AG20443 (cell line): ENCODE measurements at regions not wholly inside any gene's neighbourhood (a gene's known extent, or its start where the extent isn't known, plus 50 kb on each side); places are given as distances from the start of the nearest gene placed in this dataset.
A peak's percentile ranks its signal among the peaks of the same experiment; 100 is the strongest.

Experiments used
- DNase-seq: peaks from one replicate; pipeline ENCODE4 v3.0.0; 2012; ENCODE audit warnings: low spot score, mixed read lengths

DNA sequence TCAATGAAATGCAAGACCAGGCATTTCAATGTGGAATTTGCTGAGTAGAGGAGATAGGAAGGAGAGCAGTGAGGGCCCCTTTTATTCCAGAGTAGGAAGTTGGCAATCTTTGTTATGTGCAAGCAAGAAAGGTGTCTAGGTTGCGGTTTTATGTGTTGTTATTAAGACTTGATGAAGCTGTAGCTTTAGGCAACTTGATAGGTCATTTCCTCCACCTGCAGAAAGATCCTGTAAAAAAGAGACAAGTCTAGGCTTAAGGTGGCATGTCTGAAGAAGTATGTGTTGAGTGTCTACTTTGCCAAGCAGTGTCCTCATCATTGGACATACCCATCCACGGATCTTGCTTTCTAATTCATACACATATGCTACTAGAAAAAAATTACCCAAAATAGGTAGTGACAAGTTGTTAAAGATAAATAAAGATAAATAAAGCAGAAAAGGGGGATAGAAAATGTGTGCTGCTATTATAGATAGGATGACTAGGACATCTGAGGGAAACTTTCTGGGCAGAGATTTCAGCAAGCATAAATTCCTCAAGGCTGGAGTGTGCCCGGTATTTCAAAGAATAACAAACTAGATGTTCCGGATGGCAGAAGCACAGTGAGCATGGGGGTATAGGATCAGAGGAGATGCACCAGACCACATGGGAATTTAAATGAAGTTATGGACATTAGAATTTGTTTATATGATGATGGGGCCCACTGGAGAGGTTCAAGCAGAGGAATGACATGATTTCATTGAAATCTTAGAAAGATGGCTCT lies 335.0 kb downstream of the TGFB2 start:
- DNase-seq = no peak

DNA sequence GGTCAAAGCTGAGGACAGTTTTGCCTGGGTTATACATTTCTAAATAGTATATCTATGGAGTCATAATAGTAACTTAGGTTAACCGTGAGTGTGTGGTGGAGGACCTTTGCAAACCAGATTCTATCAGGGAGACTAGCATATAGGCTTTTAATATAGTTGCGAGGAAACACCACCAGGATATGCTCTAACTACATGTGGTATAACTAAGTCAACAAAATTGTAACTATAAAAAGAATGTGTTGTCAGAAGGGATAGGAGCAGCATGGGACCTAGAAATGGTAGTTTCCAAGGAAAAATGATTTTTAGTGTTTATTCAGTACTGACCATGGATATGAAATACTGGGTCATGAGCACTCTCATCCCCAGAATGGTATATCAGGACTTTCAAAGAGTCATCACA lies 338.1 kb downstream of the TGFB2 start:
- DNase-seq = no peak

DNA sequence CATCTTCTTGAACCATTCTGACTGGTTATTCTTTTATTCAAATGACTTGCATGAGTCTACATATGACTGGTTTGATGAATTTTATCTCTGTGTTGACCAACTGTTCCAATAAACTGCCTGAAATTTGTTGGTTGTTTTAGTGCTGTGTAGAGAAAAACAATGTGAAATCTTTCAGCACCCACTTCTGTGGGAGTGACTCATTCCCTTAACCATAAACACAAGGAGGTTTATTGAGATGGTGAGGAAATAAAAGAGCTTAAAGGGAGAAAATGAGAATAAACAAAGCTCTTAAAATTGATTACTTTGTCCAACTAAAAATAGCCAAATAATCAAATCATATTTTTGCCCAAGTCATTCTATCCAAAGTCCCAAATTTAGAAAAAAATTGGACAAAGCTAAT lies 341.1 kb downstream of the TGFB2 start:
- peak; percentile 47 for DNase-seq

DNA sequence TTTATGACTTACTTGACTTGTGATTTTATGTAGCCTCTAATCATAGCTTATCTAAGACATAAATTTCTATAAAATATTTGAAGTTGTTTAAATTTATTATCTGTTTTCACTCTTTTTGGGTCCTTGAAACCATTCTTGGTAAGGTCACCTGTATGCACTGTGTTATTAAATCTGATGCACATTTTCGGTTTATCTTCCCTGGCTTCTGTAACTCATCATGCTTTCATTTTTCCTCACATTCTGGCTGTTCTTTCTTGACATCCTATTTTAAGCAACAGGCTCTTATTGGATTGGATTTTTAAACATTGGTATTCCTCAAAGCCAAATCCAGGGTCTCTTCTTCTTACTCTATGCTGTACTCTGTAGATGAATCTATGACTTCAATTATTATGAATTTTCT lies 341.6 kb downstream of the TGFB2 start:
- DNase-seq = no peak

DNA sequence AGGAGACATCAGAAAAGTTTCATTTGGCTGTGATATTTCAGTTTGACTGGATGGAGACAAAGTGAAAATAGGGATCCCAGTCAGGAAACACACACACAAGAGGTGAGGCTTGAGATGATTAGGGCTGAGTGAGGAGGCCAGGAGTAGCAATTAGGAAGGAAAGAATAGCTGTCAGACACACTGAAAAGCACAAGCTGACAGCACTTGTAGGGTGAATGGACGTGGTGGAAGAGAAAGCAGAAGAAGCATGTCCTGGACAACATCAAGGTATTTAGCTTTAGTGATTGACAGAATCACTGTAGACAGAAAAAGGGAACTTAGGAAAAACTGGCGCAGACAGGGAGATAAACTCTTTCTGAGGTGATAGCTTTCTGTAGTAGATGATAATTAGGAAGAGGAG lies 347.7 kb downstream of the TGFB2 start:
- DNase-seq = no peak

DNA sequence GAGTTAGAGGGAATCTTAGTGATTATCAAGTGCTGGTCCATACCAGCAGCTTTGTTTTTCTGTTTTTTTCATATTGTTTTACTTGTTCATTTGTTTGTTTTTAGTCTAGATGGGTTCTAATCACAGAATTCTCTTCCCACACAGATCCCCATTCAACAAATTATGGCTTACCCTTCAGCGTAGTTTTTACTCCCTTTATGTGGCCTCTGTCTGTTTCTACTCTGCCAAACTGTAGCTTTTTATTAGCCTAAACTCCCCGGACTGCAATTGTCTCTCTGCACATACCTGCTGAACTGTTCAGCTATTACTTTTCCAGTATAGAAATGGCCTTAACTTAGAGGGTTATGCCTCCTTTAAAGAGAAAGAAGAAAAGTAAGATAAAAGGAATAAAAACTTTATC lies 348.5 kb downstream of the TGFB2 start:
- no peak for DNase-seq

DNA sequence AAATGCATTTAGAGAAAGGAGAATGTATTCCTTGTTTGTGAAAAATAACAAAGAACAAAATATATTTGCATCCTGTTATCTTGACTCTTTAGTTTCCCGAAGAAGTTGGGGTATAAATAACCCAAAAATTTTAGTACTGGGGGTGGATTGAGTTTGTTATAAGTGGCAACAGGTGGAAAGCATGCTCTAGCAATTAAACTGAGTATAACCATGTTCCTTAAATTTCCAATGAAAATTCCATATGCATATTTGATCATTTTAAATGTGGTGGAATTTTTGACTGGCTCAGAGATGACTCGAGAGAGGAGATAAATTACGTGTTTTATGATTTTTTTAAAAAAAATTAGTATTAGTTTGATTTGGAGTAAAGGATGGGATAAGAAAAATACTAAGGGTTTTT lies 348.9 kb downstream of the TGFB2 start:
- no peak for DNase-seq

DNA sequence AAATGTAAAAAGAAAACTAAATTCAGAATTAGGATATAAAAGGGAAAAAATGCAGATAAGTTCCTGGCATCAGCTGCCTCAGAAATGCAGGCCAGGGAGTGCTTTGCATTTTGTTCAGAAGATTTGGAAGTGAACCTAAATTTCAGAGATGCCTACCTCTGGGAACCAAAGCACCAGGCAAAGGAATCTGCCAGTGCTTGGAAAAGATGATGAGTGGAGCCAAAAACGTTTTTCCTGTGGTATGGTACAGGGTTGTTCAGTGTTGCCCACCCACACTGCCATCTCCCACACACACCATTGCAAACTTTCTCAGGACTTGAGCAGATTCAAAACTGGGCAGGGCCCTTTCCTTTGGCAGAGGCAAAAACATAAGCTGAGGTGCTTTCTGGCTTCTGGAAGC lies 349.5 kb downstream of the TGFB2 start:
- DNase-seq = no peak

DNA sequence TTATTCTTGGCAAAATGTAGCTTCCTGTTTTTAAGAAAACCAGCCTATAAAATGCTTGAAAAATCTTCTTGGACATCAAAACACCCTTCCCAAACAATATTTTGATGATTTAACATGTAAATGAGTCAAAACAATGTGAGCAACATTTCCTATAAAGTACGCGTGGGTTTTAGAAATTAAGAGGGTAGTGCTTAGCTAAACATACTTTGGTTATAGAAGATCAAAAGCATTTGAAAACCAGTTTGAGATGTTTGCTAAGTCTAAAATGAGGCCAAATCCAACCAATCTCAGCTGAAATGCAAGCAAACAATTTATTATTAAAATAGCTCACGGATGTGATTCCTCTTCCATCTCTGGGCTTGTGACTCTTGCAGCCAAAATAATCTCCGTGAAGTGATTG lies 350.4 kb downstream of the TGFB2 start:
- DNase-seq = no peak

DNA sequence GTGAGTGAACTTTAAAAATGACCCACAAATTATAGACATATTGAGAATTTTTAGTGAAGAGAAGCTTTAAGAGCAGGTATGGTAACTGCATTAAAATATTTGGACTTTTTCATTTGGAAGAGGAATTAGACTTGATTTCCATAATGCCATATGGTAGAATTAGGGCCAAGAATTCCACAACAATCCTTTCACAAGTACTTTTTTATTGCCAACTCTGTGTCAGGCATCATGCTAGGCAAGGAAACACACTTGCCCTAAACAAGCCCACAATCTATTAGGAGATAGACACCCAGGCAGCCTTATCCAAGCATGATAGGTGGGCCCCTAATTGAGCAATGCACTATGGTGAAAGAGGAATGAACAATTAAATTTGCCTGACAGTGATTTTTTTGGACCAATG lies 353.0 kb downstream of the TGFB2 start:
- DNase-seq = no peak

DNA sequence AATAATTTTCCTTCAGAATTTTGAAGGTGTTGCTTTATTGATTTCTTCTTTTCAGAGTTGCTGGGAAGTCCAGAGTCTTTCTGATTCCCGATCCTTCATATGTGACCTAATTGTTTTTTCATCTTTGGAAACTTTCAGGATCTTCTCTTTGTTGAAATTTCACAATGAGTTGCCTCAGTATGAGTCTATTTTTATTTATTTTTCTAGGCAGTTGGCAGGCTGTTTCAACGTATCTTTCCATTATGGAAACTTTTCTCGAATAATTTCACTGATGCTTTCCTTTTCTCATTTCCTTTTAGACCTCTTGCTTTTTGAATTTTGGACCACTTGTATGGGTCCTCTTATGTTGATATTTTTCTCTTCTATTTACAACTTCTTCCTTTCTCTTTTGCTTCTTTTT lies 354.3 kb downstream of the TGFB2 start:
- DNase-seq = no peak

DNA sequence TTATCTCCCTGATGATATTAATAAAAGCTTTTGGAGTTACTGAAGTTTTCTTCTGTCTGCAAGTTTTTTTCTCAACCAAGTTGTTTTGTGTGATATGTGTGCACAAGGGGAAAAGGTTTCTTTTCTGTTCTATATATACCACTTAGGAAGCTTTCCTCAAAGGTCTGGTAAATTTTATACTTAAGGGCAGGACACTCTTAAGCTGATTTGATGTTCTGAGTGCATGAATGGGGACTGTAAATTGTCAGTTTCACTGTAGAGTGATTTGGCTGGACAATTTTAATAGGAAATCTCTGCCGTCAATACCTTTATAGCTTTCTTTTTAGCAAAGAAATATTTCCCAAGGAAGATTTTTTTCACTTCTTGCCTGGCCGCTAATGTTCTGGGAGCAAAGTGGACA lies 354.7 kb downstream of the TGFB2 start:
- no peak for DNase-seq

DNA sequence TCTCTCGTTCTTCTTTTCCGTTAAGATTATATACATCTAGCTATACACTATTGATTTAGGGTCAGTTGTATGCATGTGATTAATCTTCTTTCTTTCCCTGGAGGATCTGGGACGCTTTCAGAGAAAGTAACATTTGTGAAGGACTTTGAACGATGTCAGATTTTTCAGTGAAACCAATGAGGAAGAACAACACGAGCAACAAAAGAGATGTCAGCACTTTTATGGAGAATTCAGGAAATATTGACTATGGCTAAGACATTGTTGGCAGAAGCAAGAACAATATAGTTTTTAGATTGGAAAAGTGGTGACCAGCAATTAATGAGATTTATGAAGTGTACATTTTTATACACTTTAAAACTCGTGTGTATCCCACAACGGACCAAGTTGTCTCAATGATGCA lies 355.5 kb downstream of the TGFB2 start:
- no peak for DNase-seq

DNA sequence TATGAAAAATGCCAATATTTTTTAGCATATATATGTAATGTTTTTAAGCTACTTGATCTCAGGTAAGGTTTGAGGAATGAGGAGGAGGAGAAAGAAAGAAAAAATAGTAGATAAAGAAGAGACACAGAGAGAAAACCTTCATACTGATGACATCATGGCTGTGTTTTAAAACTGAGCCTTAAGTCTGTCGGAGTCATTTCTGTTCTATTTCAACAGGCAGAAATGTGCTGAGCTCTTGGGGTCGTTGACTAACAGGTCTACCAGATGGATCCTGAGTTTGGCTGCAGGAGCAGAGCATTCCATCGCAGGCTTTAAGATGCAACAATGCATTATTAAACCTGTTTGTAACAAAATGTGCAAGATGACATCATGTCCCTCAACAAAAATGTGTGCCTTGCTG lies 356.0 kb downstream of the TGFB2 start:
- DNase-seq = no peak

DNA sequence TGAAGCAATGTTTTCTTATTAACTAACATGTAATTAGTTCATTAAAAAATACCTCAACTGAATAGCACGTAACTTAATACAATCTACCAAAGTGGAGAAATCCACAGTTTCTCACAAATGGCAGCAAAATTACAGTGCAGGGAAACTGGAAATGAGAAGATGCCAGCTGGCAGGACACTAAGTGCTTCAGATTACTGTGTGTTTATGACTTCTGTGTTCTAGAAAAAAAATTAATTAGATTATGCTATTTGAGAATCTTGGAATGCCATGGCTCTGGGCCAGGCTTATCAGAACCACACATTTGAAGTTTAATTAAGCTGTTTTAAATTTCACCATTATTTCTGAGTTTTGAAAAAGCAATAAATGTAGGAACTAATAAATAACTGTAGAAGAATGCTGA lies 357.6 kb downstream of the TGFB2 start:
- DNase-seq = no peak

DNA sequence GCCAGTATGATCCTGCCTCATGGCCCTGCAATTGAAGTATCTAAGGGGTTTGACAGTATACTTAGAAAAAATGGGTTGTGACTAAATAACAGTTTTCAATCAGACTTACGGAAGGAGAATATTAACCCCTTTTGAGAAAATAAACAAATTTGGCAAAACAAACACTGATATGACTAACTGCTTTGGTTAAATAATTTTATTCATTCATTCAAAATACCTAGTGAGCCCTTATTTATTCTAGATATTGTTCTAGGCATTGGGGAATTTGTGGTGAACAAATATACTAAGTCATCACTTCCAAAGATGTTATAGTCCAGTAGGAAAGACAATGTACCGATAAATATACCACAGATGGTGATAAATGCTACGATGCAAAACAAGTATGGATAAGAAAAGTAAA lies 358.7 kb downstream of the TGFB2 start:
- no peak for DNase-seq

DNA sequence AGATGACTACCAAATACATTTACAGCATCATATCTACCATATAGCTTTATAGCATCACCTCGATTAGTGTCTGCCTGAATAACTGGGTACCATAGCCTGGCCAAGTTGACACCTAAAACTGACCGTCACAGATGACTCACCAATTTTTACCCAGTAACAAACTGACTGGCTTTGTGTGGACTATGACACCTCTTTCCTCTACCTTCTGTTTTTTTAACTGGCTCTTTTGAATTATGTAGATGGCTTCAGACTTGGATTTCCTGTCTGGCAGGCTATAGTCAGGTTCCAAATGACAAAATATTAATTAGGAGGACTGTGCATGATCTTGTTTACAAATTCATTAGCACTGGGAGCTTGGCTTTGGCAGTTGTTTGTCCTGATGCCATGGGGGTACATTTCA lies 360.3 kb downstream of the TGFB2 start:
- DNase-seq = no peak

DNA sequence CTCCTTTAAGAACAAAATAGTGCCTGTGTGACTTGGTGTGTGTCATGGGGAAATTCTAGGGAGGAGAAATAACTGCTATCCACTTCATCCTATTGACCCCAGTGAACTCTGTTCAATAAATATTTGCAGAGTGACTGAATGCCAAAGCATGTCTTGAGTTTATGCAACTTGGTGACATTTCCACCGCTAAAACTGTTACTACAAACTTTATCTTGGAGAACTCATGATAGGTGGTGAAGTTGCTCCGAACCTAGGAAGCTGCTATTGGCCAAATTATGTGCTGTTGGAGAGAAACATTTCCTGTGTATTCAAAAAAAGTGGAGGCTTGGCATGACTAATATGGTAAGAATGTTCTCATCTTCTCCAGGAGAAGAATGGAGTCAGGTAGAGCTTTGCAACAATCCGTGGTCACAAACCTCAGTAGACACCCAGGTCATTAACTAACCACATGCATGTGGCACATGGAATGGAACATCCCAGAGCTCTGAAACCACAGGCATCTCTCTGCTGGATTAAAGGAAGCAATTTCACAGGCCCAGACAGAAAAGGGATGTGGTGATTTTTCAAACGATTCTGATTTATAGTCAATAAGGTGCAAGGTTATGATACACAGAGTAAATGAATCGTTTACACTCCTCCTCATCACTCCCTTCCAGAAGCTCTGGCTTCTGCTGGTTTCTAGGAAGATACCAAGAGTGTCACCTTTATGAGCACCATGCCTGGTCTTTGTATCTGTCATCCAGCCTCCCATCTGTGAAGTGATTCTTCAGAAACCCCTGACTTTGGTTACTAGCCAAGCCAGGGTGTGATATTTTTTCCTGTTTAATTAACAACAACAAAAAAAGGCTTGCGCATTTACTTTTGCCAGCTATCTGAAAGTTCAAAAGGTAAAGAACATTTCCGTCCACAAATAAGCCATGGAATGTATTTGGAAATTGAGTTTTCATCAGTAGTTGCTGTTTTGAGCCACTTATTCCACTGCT lies 361.1 kb downstream of the TGFB2 start:
- peak; percentile 88 for DNase-seq

DNA sequence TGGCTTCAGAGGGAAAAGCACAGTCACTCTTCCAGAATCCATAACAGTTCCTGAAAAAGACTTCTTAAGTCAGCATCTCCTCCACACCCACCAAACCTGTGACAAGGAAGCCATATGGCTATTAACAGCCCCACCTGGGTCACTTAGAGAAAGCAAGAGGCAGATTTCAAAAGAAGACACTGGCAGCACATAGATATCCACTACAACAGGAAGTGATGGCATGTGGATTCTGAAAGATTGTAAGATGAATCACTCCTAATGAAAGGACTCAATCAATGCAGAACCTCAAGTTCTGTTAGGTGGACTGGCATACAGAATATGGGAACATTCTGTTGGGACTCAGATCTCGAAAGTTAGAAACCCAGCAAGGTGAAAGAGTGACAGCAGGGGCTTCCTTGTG lies 365.9 kb downstream of the TGFB2 start:
- no peak for DNase-seq

DNA sequence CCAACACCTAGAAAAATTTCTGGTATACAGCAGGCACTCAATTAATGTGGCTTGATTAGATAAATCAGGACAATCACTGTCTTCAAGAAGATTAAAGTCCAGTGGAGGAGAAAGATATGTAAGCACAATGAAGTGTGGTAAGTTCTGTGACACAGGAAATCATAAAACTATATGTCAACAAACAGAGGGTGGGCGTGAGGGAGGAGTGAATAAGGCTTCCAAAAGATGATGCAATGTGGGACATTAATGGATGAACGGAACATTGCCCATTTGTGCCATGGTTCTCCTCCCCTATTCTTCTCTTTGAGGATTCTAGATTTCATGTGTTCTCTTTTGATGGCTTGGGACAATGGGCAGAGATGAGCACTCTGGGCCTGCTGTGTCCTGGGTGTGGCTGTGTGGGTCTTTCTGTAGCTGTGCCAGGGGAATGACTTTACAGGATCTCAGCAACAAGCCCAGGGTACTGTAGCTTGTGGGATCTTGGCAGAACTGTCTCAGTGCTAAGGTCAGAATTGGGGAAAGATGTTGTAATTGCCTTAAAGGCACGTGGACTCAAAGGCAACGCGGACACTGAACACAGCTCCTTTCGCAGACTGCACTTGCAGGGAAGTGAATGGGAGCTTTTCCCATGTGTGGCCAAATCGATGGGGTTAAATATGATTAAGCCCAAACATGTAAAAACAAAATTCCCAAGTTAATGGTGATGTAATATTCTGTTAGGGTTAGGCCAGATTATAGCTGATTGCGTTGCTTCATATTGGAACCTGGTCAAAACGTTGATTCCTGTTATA lies 366.9 kb downstream of the TGFB2 start:
- peak; percentile 52 for DNase-seq

DNA sequence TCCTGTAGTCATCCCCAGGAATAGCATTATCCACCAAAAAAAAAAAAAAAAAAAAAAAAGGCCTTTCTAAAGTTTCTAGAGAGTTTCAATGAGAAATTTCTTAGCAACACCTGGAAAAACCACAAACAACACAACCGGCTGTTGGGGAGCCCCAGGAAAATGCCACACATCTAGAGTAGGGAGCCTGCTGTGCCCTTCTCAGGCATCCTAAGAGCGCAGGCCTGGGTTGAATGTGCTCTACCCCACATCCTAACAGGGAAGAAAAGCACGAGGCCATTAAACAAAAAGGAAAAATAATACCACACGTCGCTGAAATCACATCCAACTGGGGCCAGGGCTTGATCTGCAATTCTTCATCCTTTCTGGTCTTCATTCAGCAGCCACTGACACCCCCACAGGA lies 367.5 kb downstream of the TGFB2 start:
- no peak for DNase-seq

DNA sequence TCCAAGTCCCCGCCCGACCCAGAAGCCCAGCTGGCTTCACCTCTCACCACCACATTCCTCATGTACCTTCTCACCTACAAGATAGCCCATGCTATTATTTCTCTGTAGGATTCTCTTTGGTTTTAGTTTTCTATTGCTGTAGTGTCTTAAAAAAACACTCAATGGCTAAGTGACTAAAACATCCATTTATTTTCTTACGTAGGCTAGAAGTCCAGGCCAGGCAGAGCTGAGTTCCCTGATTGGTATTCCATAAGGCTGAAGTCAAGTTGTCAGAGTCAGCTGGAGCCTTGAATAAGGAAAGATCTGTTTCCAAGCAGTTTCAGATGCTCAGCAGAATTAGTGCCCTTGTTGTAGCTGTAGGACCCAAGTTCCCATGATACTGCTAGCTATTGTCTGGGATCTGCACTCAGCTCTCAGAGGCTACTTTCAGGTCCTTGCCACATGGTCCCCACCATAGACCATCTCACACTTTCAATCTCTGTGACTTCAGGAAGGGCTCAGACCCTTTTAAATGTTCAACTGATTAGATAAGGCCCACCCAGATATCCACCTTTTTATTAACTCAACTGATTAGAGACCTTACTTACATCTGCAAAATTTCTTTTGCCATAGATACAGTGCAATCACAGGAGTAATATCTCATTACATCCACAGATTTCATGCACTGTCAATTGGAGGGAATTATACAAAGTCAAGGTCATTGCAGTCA lies 371.0 kb downstream of the TGFB2 start:
- DNase-seq = no peak
